ENCODE measurements at regions not wholly inside any gene's neighbourhood (a gene's known extent, or its start where the extent isn't known, plus 50 kb on each side); places are given as distances from the start of the nearest gene placed in this dataset.

GRCh38 chr5:25619273-25619672 is 974.5 kb upstream of the CDH10 start:
- H3K4me3 Mint-ChIP-seq = no peak overlapping the region
- no peaks in the 10 kb centered on the region for H3K4me1 Mint-ChIP-seq
- H3K27ac Mint-ChIP-seq = no peak overlapping the region

GRCh38 chr5:25618821-25619220 is 974.0 kb upstream of the CDH10 start:
- DNase-seq = no peak
- Mint-ChIP-seq H3K4me1 (no peaks in the 10 kb centered on the region), H3K27ac (no peak overlapping the region), H3K4me3 (no peak overlapping the region), H3K27me3 (no peaks in the 10 kb centered on the region), H3K9me3 (peaks cover 5 to 9% of the 10 kb centered on the region in 2 donors)
- no peak for ATAC-seq

More at GRCh38 chr5:25619273-25619672, 974.5 kb upstream of the CDH10 start:
- ATAC-seq (no peak), DNase-seq (no peak)
- Mint-ChIP-seq H3K27me3 (no peaks in the 10 kb centered on the region), H3K9me3 (peaks cover 5 to 9% of the 10 kb centered on the region in 2 donors)

GRCh38 chr5:25614466-25614865 is 969.7 kb upstream of the CDH10 start:
- peak; percentile 18 for ATAC-seq

GRCh38 chr5:25604681-25605080 is 959.9 kb upstream of the CDH10 start:
- DNase-seq (no peak), ATAC-seq (no peak)
- Mint-ChIP-seq H3K27me3 (no peaks in the 10 kb centered on the region), H3K27ac (no peak overlapping the region), H3K4me3 (no peak overlapping the region), H3K4me1 (no peaks in the 10 kb centered on the region), H3K9me3 (peaks cover 9 to 28% of the 10 kb centered on the region in 2 donors)

More at GRCh38 chr5:25614466-25614865, 969.7 kb upstream of the CDH10 start:
- Mint-ChIP-seq H3K9me3 (peaks cover 0 to 9% of the 10 kb centered on the region in 2 donors), H3K27me3 (no peaks in the 10 kb centered on the region), H3K4me3 (no peak overlapping the region), H3K27ac (no peak overlapping the region), H3K4me1 (no peaks in the 10 kb centered on the region)
- DNase-seq = no peak

GRCh38 chr5:25579111-25579510 is 934.3 kb upstream of the CDH10 start:
- Mint-ChIP-seq H3K4me3 (no peak overlapping the region), H3K9me3 (peaks cover 7 to 20% of the 10 kb centered on the region in 2 donors), H3K27me3 (no peaks in the 10 kb centered on the region), H3K27ac (no peak overlapping the region), H3K4me1 (no peaks in the 10 kb centered on the region)
- ATAC-seq (no peak), DNase-seq (no peak)

- DNase-seq (no peak), ATAC-seq (no peak)
- H3K9me3 Mint-ChIP-seq = peaks cover 6 to 12% of the 10 kb centered on the region in 2 donors
- H3K4me1 Mint-ChIP-seq = no peaks in the 10 kb centered on the region
- H3K4me3 Mint-ChIP-seq = no peak overlapping the region
- H3K27me3 Mint-ChIP-seq = no peaks in the 10 kb centered on the region
- H3K27ac Mint-ChIP-seq = no peak overlapping the region
Observed at GRCh38 chr5:25573691-25574090, 928.9 kb upstream of the CDH10 start.

- no peak for ATAC-seq
- DNase-seq = no peak
- no peaks in the 10 kb centered on the region for H3K4me1 Mint-ChIP-seq
- peaks cover 9 to 13% of the 10 kb centered on the region in 2 donors for H3K9me3 Mint-ChIP-seq
- no peak overlapping the region for H3K4me3 Mint-ChIP-seq
- H3K27me3 Mint-ChIP-seq = no peaks in the 10 kb centered on the region
- H3K27ac Mint-ChIP-seq = no peak overlapping the region
Observed at GRCh38 chr5:25570067-25570583, 925.3 kb upstream of the CDH10 start.

- Mint-ChIP-seq H3K4me3 (no peak overlapping the region), H3K4me1 (no peaks in the 10 kb centered on the region), H3K27ac (peak overlapping the region in 1 of 2 donors; percentile 91), H3K9me3 (peaks cover 12 to 17% of the 10 kb centered on the region in 2 donors), H3K27me3 (no peaks in the 10 kb centered on the region)
- ATAC-seq (no peak), DNase-seq (no peak)
Observed at GRCh38 chr5:25568989-25569625, 924.3 kb upstream of the CDH10 start.

- ATAC-seq = no peak
- H3K27ac Mint-ChIP-seq = no peak overlapping the region
- H3K4me3 Mint-ChIP-seq = no peak overlapping the region
- H3K9me3 Mint-ChIP-seq = peaks cover 17 to 25% of the 10 kb centered on the region in 2 donors
- H3K27me3 Mint-ChIP-seq = no peaks in the 10 kb centered on the region
- H3K4me1 Mint-ChIP-seq = no peaks in the 10 kb centered on the region
- DNase-seq = no peak
Observed at GRCh38 chr5:25568294-25568693, 923.5 kb upstream of the CDH10 start.

- no peak for ATAC-seq
- Mint-ChIP-seq H3K4me1 (no peaks in the 10 kb centered on the region), H3K27ac (no peak overlapping the region), H3K4me3 (no peak overlapping the region), H3K27me3 (no peaks in the 10 kb centered on the region), H3K9me3 (peaks cover 17 to 30% of the 10 kb centered on the region in 2 donors)
- DNase-seq = no peak
Observed at GRCh38 chr5:25567881-25568280, 923.1 kb upstream of the CDH10 start.

GRCh38 chr5:25562656-25563055 is 917.9 kb upstream of the CDH10 start:
- Mint-ChIP-seq H3K27me3 (no peaks in the 10 kb centered on the region), H3K4me3 (no peak overlapping the region), H3K27ac (no peak overlapping the region), H3K4me1 (no peaks in the 10 kb centered on the region), H3K9me3 (peaks cover 8 to 24% of the 10 kb centered on the region in 2 donors)
- DNase-seq (no peak), ATAC-seq (no peak)

GRCh38 chr5:25554077-25554476 is 909.3 kb upstream of the CDH10 start:
- ATAC-seq = no peak
- DNase-seq = no peak
- Mint-ChIP-seq H3K27me3 (no peaks in the 10 kb centered on the region), H3K27ac (no peak overlapping the region), H3K9me3 (no peaks in the 10 kb centered on the region), H3K4me3 (no peak overlapping the region), H3K4me1 (no peaks in the 10 kb centered on the region)

GRCh38 chr5:25552871-25553481 is 908.2 kb upstream of the CDH10 start:
- Mint-ChIP-seq H3K27me3 (no peaks in the 10 kb centered on the region), H3K9me3 (no peaks in the 10 kb centered on the region), H3K4me1 (no peaks in the 10 kb centered on the region), H3K27ac (no peak overlapping the region), H3K4me3 (no peak overlapping the region)
- ATAC-seq = no peak
- DNase-seq = no peak

- Mint-ChIP-seq H3K27me3 (no peaks in the 10 kb centered on the region), H3K27ac (no peak overlapping the region), H3K9me3 (peaks cover 0 to under 1% of the 10 kb centered on the region in 2 donors), H3K4me1 (no peaks in the 10 kb centered on the region), H3K4me3 (no peak overlapping the region)
- ATAC-seq (no peak), DNase-seq (no peak)
Observed at GRCh38 chr5:25550793-25551192, 906.0 kb upstream of the CDH10 start.

- H3K27ac Mint-ChIP-seq = peak overlapping the region in 1 of 2 donors; percentile 21
- no peak for DNase-seq
- no peak for ATAC-seq
- H3K4me1 Mint-ChIP-seq = no peaks in the 10 kb centered on the region
- H3K9me3 Mint-ChIP-seq = peaks cover 7 to 11% of the 10 kb centered on the region in 2 donors
- H3K4me3 Mint-ChIP-seq = no peak overlapping the region
- H3K27me3 Mint-ChIP-seq = no peaks in the 10 kb centered on the region
Observed at GRCh38 chr5:25544652-25545249, 900.0 kb upstream of the CDH10 start.

GRCh38 chr5:25540628-25541027 is 895.9 kb upstream of the CDH10 start:
- DNase-seq (no peak), ATAC-seq (no peak)
- Mint-ChIP-seq H3K4me3 (no peak overlapping the region), H3K27ac (no peak overlapping the region), H3K9me3 (peaks cover 7 to 8% of the 10 kb centered on the region in 2 donors), H3K4me1 (no peaks in the 10 kb centered on the region), H3K27me3 (no peaks in the 10 kb centered on the region)
